ENCODE measurements at regions not wholly inside any gene's neighbourhood (a gene's known extent, or its start where the extent isn't known, plus 50 kb on each side); places are given as distances from the start of the nearest gene placed in this dataset.
"Not testable (repeated sequence)": the region's sequence is repeated elsewhere in the genome, so short reads cannot be mapped to it uniquely, and the experiment has no call there.

DNA sequence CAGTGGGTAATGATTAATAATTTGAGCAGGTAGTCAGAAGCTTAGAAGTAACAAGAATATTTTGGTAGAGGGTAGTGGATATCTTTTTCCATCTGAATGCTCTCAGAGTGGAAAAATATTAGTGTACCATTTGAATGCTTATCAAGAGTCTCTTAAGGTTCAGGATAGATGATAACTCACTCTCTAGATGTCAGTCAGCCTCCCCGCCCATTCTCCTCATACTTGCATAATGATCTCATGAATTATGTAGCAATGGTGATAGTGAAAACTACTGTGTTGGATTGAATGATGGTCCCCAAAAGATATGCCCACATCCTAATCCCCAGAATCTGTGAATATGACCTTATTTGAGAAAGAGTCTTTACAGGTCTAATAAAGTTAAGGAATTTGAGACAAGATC lies 132.7 kb upstream of the KLF12 start:
- DNase-seq, result no peak

DNA sequence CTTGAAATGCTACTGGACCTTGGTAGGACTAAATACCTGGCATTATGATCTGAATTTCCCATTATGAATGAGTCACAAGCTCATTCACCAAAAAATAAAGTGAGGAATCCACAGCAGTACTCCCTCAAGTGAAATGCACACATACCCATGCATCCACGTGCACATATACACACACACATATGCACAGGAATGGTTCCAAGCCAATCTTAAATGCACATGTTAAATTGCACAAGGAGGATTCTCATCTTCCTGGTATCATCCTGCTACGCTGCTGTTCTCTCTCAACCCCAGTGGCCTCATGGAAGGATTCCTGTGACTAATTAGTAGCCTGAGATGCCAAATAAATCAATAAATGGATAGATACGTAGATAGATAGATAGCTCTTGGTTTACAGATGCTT lies 132.1 kb upstream of the KLF12 start:
- DNase-seq, result no peak

DNA sequence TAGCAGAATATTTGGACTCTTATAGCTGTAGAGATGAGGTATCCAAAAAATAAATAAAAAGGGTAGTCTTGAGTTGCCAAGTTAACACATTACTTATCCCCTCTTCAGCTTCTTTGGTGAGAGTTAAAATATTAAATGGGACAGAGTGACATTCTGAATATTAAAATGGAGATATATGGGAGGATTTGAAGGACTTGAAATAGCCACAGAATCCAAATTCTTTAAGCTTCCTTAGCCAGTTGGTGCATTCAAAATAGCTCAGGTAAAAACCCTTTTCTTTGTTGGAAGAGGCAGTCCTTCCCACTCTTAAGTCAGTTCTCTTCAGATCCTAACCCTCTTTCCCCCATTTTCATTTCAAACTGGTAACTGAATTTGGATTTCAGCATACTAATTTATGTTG lies 130.1 kb upstream of the KLF12 start:
- DNase-seq, result no peak

DNA sequence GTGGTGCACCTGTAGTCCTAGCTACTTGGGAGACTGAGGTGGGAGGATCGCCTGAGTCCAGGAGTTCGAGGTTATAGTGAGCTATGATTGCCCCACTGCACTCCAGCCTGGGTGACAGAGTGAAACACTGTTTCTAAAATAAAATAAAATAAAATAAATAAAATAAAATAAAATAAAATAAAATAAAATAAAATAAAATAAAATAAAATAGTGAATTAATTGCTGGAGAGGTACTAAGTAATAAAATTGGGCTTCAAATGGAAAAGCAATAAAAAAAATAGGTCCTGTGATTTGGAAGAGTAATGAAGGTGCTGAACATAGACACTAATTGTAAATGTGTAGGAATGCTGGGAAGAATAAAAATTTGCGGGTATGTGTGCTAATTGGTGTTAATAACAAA lies 126.2 kb upstream of the KLF12 start:
- DNase-seq, result not testable (repeated sequence)

DNA sequence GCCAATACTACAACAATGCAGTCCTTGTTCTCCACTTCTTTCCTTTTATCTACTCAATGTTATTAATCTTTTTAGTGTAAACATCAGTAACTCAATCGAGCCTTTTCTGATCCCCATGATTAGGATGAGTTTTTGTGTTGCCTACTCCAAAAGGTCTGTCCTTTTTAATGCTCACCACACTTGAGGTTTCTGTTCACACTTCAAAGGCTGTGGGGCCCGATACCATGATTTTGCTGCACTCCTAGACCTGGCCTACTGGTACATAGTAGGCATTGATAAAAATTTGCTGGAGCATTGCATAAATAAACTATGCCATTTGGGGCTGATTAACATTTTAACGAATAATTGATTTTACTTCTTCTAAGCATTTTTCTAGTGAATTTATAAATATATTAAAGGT lies 125.4 kb upstream of the KLF12 start:
- no peak for DNase-seq

DNA sequence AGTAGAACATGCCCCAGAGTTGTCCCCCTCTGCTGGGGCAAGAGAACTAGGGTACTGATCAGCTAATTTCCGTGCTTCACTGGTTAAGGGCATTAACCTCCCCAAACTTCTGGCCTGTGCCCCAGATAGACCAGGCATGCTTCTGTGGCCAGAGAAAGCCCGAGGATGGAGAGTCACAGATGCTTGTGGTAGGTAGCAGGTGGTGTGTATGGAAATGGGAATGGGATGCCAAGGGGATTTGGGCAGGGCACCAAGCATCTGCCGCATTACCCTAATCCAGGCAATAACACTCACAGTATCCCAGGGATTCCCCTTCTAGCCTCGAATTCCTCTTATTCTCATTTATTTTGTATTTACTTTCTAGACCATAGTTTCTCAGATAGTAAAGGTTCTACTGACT lies 124.8 kb upstream of the KLF12 start:
- DNase-seq, result no peak

DNA sequence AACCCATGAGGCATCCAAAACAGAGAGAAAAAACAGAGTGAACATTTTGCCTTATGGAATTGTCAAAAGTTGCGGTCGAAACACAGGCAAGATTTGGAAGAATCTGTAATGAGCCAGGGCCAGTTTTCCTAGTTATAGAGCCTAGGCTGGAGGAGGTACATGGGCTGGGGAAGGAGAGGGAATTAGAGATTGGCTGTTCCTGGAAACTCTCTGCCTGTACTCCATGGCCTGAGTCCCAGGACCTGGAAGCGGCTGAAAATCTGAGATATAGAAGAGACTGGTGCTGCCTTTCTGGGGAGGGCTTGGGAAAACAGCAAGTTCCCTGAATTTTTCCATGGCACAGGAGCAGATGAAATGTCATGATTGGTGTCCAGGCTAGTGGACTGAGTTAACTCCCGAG lies 122.8 kb upstream of the KLF12 start:
- no peak for DNase-seq

DNA sequence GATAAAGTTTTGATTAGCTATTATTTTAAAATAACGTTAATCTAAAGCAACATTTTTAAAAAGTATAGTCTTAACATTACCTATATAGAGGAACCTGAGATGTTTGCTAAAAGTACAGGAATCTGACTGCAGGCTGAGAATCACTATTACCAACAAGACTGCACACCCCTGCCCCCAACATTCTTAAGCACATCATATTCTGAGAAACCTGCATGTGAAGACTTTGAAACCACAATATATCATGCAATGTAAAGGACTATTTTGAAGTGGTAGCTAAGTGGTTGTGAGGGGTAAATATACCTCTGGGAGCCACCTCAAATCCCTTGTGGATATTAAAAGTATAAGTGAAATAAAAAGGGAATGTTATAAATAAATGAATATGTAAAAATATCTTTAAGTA lies 119.0 kb upstream of the KLF12 start:
- DNase-seq, result no peak

DNA sequence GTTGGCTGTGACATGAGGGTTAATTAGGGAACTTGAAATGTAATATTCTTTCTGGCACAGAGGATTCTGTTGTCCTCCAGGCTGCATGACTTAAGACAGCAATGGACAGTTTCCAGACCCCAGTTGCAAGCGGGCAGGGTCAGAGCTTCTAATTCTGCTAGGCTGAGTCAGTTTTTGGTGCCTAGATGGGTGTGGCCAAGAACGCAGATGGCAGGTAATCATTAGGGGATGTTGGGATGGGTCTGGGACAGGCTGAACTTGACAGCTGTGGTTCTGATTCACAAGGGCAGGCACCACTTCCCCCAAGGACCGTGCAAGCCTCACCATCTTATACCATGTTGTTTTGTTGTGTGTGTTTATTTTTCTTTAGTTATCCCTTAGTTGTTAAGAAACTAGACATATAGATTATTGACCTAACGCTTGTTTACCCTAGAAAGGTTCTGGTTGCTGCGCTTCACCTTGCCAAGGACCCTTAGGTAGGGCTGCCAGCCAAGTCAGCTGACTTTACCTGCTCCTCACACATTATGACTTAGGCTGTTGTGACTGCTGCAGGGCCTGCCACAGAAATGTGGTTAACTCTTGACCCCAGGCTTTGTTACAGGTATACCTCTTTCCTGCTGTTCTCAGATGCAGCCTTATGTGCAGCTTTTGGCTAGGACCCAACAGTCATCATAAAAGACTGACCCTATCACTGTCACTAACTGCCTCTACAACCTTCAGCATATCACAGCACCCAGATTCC lies 117.7 kb upstream of the KLF12 start:
- DNase-seq, result peak; percentile 51

DNA sequence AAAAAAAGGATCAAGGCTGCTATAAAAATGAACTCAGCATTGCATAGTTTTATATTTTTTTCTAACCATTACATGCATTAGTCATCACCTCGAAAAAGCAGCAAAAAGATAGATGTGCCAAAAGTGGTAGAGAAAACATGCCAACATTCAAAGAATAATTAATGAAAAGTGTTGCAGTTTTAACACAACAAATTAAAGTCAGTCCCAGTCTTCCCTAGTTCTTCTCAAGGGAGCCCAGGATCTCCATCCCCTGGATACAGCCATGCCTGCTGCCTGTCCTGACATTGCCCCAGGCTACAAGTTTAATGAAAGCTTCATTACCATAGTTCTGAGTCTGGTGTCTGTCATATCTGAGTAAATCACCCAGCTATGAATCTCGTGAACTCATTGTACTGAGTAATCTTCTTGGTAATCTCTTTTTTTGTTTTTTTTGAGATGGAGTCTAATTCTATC lies 116.6 kb upstream of the KLF12 start:
- no peak for DNase-seq

DNA sequence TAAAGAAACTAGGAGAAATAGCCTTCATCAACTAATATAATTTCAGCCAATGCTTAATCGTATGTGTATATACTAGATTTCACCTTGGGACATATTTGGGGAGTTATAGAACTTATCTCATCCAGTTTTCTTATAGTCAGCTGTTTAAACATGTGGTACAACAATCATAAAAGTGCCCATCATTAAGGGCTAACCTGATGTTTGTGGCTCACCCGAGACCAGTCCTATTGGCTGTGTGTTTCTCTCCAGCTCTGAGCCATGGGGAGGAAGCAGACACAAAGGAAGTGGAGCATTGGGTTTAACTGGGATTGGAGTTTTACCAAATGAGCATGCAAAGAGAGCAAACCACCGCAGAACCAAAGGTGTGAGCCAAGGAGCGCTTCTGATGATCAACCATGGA lies 114.3 kb upstream of the KLF12 start:
- no peak for DNase-seq

DNA sequence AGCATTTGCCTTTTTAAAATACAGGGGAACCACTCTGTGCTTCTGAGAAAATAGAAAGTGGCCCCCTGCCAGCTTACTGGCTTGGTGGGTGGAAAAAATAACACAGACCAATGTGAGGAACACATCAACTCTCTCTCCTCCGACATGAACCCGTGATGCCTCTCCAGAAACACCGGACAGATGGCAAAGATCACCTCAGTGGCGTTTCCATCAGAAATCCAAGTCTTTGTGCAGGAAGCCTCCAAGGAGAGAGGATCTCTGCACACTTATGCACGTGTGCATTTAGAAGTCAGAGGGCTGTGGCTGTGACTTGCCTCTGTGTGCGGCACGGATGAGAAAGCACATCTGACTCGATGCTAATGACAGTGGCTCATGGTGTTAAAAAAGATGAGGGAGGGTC lies 112.3 kb upstream of the KLF12 start:
- DNase-seq, result no peak

DNA sequence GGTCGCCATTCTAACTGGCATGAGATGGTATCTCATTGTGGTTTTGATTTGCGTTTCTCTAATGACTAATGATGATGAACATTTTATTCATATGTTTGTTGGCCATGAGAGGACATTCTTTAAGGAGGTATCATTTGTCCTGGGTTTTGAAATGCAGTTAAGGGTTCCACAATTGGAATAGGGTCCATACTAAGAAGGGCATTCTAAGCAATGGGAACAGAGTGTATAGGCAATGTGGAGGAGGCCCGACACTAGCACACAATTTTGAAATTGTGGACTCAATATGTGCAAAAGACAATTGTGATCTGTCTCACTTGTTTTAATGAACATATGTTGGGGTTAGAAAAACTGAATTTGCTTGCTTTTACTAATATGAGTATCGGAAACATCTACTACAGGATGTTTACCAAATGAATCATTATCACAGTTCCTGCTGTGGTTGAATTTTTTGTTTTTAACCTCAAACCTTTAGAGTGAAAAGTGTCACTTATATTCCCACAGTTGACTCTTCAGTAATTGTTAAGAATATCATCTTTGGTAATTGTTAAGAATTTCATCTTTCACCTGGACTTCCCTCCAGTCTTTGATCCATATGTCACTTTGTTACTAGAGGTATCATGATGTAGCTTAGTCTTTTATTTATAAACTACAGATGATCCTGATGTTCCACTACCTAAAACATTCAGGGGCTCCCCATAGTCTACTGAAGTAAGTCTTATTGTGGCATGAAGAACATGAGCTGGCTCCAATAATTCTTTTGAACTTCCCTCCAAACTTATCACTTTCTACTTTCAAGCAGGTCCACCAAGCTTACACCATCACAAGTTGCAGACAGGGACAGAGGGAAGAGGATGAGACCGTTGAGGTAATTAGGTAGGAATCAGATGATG lies 109.7 kb upstream of the KLF12 start:
- DNase-seq, result no peak

DNA sequence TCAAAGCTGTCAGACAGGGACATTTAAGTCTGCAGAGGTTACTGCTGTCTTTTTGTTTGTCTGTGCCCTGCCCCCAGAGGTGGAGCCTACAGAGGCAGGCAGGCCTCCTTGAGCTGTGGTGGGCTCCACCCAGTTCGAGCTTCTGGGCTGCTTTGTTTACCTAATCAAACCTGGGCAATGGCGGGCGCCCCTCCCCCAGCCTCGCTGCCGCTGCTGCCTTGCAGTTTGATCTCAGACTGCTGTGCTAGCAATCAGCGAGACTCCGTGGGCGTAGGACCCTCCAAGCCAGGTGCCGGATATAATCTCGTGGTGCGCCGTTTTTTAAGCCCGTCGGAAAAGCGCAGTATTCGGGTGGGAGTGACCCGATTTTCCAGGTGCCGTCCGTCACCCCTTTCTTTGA lies 107.1 kb upstream of the KLF12 start:
- not testable (repeated sequence) for DNase-seq

DNA sequence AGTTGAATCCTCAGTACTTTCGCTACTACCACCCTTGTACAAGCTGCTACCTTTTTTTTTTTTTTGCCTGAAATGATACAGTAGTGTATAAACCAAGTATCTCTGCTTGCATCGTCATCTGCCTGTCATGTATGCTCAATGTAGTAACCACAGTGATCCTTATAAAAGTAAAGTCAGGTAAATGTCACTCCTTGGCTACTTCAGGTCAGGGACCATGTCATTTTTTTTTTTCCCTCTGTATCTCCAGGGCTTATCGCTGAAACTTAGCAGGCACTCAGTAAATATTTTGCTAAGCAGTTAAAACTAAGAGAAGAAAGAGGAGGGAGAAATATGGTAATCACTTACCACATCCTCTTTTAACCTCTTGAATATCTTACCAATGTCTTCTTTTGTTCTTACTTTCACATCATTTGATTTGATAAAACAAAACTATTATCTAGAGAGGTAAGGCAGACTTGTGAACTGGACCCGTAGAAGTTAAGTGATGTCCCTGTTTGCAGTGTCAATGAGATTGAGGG lies 96.8 kb upstream of the KLF12 start:
- DNase-seq, result no peak

DNA sequence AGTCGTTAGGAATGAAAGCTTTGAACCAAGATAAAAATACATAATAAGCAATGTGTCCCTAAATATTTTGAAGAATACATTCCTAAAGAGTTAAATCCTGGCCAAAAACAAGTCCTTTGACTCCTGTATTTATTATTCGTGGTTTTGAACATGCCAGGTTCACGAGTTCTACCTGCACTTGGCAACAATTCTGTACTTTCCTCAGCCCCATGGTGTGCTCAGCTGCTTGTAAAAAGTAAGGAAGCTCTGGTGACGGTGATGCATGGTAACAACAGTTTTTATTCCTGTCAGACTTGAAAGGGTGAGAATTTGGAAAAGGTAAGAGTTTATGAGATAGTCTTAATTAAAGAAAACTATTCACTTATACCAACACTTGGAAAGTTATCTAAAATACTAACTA lies 95.0 kb upstream of the KLF12 start:
- no peak for DNase-seq

DNA sequence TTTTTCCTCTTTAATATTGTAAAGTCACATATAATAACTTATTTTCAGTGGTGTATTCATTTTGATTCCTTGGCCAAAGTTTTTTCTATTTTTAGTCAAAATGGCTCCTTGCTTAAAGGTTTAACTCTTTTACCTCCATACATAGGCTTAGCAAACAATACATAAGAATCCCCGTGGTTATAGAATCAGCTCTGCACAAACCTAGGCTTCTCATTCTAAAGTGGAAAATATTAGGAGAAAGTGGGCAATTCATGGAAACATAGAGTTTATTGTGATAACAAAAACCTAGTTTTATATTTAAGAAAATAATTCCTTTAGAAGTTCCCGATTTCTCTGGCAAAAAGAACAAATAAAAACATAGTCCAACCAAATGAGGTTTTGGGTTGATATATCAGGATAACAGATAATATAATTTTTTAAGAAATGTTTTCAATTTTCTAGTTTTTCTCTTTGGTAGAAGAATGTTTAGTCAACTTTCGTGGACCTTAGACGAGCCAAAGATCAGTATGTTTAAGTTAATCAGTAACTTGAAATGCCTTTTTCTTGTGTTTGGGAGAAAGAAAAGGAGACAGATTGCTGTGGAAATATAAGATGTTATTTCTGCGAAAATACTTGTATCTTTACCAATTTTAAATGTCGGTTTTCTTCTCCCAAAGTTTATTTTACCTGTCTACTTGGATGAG lies 93.4 kb upstream of the KLF12 start:
- no peak for DNase-seq

DNA sequence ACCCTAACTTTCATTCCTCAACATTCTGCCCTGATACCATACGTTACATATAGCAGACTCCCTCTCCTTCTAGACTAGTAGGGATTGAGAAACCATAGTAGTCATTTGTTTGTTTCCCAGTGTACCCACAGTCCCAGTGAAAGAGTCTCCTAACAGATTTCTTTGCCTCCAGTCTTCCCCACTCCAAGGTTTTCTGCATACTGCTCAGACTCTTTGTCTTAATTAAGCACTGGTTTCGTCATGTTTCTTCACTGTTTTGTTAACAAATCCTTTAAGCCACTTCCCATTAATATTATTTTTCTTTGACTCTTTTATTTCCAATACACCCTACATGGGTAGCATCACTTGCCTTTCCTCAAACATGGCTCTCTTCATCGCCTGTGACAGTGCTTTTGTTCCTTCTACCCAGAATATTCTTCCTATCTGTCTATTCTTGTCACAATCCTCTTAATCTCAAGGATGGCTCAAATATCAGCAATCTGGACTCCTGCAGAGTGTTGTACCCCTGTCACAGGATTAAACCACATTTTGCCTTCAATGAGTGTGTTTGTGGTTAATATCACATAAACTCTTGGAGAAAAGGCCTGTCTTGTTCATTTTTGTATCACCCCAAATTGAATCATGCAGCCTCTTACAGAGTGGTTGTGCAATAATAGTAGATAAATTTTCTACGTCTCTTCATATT lies 92.7 kb upstream of the KLF12 start:
- no peak for DNase-seq

DNA sequence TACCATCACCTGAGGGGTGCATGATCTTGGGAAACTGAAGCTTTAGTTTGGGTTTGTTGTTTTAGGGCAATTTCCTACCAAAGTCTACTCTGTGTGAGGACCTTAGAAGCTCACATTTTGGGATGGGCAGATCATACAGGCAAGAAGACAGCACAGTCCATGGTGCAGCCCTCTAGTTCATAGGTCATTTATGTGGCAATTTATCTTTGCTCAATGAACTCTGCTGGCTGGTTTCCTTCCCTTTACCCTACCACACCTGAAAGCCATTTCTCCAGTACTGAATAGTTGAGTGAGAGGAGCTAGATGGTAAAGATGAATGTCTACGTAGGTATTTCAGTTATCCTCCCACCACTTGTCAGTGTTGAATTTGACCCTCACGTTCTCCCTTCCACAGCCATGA lies 87.5 kb upstream of the KLF12 start:
- no peak for DNase-seq

DNA sequence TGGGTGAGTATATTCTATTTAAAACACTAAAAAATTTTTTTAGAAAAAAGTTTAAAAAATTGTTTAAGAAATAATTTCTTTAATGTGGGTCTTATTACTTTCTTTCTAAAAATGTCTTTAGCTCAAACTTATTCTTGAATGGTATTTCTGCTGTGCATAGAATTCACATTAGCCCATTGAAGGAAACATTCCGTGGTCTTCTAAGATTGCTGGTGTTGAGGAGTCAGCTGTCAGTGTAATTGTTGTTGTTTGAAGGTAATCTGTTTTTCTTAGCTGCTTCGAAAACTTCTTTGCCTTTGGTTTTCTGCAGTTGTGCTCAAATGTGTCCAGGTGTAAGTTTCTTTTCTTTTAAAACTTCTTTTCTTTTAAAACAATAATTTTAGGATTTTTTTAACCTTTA lies 85.4 kb upstream of the KLF12 start:
- DNase-seq, result no peak

DNA sequence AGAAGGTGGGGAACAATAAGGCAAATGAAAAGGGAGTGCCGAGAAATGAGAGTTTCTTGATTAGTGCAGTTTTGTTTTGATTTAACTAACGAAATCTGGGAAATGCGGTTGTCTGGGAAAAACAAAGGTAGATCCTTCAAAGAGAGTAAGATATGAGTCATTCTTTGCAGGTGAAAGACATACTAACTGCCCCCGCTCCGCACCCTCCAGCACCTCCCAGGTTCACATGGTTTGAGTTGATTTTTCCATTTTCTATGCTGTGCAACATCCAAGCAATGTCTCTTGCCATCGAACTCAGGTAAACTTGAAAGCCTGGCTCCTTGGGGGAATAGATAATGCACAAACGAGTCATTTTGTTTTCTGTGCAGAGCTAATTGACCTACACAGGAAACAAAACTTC lies 84.1 kb upstream of the KLF12 start:
- DNase-seq, result no peak

DNA sequence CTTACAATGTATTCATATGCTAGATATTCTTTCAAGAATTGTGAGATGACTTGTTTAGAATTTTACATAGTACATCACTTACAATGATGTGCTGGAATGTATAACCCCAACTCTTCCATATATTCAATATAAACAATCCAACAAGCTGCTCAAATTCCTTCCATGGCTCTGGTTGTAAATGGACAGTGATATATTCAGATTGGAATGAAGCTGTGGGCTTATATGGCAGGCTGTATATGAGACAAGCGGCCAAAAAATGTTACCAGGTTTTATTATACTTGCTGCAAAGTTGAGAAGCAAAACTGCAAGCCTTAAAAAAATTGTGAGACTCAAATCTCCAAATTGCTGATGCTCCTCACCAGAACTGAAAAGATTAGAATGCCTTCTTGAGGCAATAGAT lies 83.6 kb upstream of the KLF12 start:
- DNase-seq, result no peak

DNA sequence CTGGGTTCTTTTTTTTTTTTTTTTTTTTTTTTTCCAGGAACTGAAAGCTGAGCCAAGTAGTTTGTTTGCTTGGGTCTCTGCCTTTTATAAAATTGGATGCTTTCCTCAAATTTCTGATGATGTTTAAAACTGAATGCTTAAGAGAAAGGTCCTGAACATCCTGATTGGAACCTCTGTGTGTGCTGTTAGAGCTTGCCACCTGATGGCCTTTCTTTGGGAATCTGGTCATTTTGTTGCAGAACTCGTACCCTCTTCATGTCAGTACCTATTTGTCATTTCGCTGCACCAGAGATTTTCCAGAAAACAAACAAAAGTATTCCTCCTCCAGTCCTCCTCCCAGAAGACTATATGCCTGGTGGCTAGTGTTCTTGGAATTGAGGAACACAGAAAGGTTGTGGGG lies 81.2 kb upstream of the KLF12 start:
- no peak for DNase-seq
